Esophagus (tissue), 2 donors: ENCODE measurements at regions not wholly inside any gene's neighbourhood (a gene's known extent, or its start where the extent isn't known, plus 50 kb on each side); places are given as distances from the start of the nearest gene placed in this dataset.

Source experiments
- H3K27ac ChIP-seq, 2 donors: one replicate each; pipeline ENCODE4 v1.5.1; 2013; ENCODE audit warnings: low read depth in 2 of 2, mild to moderate bottlenecking in 2 of 2, inconsistent platforms in 1 of 2, low read length in 1 of 2, moderate library complexity in 1 of 2
- H3K27me3 ChIP-seq, 2 donors: one replicate each; pipeline ENCODE4 v1.6.1; 2013; ENCODE audit warnings: low read length in 2 of 2, control low read depth in 1 of 2, mild to moderate bottlenecking in 1 of 2; ENCODE audit not compliant: insufficient read depth in 2 of 2, control insufficient read depth in 1 of 2
- H3K36me3 ChIP-seq, 2 donors: one replicate each; pipeline ENCODE4 v1.6.1; 2013; ENCODE audit warnings: low read length in 1 of 2; ENCODE audit not compliant: control insufficient read depth in 2 of 2, insufficient read depth in 2 of 2
- H3K4me1 ChIP-seq, 2 donors: one replicate each; pipeline ENCODE4 v1.6.1; 2013; ENCODE audit warnings: low read length in 1 of 2; ENCODE audit not compliant: control insufficient read depth in 2 of 2, insufficient read depth in 2 of 2
- H3K4me3 ChIP-seq, 2 donors: one replicate each; pipeline ENCODE4 v1.5.1; 2013; ENCODE audit warnings: low read length in 2 of 2, mild to moderate bottlenecking in 2 of 2, low read depth in 1 of 2, moderate library complexity in 1 of 2
- H3K9me3 ChIP-seq, 2 donors: one replicate each; pipeline ENCODE4 v1.6.1; 2013; ENCODE audit warnings: mild to moderate bottlenecking in 2 of 2, low read depth in 1 of 2, low read length in 1 of 2, moderate library complexity in 1 of 2; ENCODE audit not compliant: control insufficient read depth in 2 of 2, insufficient read depth in 1 of 2
- WGBS, 2 donors: extraction: QIAGEN DNeasy Blood & Tissue Kit; methylation state at CpG; one replicate each; pipeline ENCODE4 v1.1.7; 2013; 5-methylcytosine and 5-hydroxymethylcytosine counted together
- donor health status: healthy with polysubstance abuse.
- donor health status: Bipolar disorder and iron deficiency.

- Histone ChIP-seq H3K36me3 (no peaks in the 10 kb centered on the region), H3K4me3 (no peak overlapping the region), H3K9me3 (peaks cover 2 to 9% of the 10 kb centered on the region in 2 donors), H3K4me1 (no peaks in the 10 kb centered on the region), H3K27me3 (no peaks in the 10 kb centered on the region), H3K27ac (no peak overlapping the region)
- 83 to 87% methylated on average over 6 of the region's 6 CpGs for WGBS, 2 donors
Measured at GRCh38 chr13:70386919-70387318, 278.7 kb upstream of the KLHL1 start.

DNA sequence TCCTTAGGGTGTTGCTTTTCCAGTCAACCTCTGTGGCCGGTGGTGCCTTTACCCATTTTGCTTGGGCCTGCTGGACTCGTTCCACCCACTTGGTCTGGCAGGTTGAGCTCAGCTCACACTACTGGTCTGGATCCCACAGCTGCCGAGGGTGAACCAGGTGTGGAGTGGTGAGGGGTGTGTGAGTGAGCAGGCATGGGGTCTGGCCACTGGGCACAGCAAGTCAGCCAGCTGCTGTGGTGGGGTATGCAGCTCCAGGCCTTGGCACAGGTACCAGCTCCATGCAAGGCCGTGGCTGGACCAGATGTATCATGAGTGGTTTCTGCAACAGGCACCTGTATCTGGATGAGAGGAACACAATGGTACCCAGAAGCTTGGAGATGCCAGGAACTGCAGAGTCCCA, 277.6 kb upstream of the KLHL1 start:
- no peaks in the 10 kb centered on the region for H3K27me3 ChIP-seq
- H3K27ac ChIP-seq: no peak overlapping the region
- H3K36me3 ChIP-seq: no peaks in the 10 kb centered on the region
- WGBS, 2 donors: 77 to 83% methylated on average over 4 of the region's 4 CpGs
- H3K9me3 ChIP-seq: peaks cover 2 to 9% of the 10 kb centered on the region in 2 donors
- no peak overlapping the region for H3K4me3 ChIP-seq
- no peaks in the 10 kb centered on the region for H3K4me1 ChIP-seq

GRCh38 chr13:70384156-70384555, 275.9 kb upstream of the KLHL1 start:
- H3K4me1 ChIP-seq: no peaks in the 10 kb centered on the region
- 83 to 88% methylated on average over 3 of the region's 3 CpGs for WGBS, 2 donors
- H3K27ac ChIP-seq: no peak overlapping the region
- H3K36me3 ChIP-seq: no peaks in the 10 kb centered on the region
- no peak overlapping the region for H3K4me3 ChIP-seq
- H3K27me3 ChIP-seq: no peaks in the 10 kb centered on the region
- H3K9me3 ChIP-seq: peaks cover 2 to 9% of the 10 kb centered on the region in 2 donors

- Histone ChIP-seq H3K4me1 (no peaks in the 10 kb centered on the region), H3K36me3 (no peaks in the 10 kb centered on the region), H3K27ac (no peak overlapping the region), H3K4me3 (no peak overlapping the region), H3K27me3 (no peaks in the 10 kb centered on the region), H3K9me3 (peaks cover under 1 to 1% of the 10 kb centered on the region in 2 donors)
- 74 to 78% methylated on average over 2 of the region's 2 CpGs for WGBS, 2 donors
Measured at GRCh38 chr13:70380809-70381208, 272.6 kb upstream of the KLHL1 start.

DNA sequence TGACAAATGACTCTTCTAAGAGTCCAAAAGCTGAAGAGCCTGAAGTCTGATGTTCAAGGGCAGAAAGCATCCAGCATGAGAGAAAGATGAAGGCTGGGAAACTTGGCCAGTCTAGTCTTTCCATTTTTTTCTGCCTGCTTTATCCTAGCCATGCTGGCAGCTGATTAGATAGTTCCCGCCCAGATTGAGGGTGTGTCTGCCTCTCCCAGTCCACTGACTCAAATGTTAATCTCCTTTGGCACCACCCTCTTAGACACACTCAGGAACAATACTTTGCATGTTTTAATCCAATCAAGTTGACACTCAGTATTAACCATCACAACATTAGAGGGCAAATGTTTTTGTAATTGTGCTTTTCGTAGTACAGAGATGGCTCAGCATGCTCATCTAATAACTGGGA, 267.5 kb upstream of the KLHL1 start:
- H3K9me3 ChIP-seq: peaks cover 0 to 3% of the 10 kb centered on the region in 2 donors
- H3K36me3 ChIP-seq: no peaks in the 10 kb centered on the region
- H3K4me3 ChIP-seq: no peak overlapping the region
- WGBS, 2 donors: 57 to 62% methylated on average over 2 of the region's 2 CpGs
- H3K27ac ChIP-seq: no peak overlapping the region
- H3K27me3 ChIP-seq: no peaks in the 10 kb centered on the region
- no peaks in the 10 kb centered on the region for H3K4me1 ChIP-seq

DNA sequence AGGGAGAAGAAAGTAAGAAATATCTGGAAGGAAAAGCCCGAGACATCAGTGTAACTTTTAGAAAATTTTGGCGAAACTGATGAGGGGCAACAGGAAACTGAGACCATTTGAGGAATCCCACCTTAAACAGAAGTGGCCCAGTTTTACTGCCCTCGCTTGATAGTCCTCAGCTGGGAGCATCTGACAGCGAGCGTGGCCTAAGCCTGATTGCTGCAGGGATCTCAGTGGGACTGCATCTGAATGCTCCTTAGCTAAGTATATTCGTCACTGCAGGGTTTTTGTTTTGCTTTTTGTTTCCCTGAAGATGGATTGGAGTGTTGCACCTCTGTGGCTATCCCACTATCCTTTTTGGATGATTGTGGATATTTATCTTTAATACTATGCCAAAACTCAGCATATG, 262.7 kb upstream of the KLHL1 start:
- no peak overlapping the region for H3K27ac ChIP-seq
- H3K9me3 ChIP-seq: peaks cover 0 to 3% of the 10 kb centered on the region in 2 donors
- H3K36me3 ChIP-seq: no peaks in the 10 kb centered on the region
- no peaks in the 10 kb centered on the region for H3K4me1 ChIP-seq
- H3K27me3 ChIP-seq: no peaks in the 10 kb centered on the region
- 69 to 71% methylated on average over 6 of the region's 6 CpGs for WGBS, 2 donors
- H3K4me3 ChIP-seq: no peak overlapping the region

DNA sequence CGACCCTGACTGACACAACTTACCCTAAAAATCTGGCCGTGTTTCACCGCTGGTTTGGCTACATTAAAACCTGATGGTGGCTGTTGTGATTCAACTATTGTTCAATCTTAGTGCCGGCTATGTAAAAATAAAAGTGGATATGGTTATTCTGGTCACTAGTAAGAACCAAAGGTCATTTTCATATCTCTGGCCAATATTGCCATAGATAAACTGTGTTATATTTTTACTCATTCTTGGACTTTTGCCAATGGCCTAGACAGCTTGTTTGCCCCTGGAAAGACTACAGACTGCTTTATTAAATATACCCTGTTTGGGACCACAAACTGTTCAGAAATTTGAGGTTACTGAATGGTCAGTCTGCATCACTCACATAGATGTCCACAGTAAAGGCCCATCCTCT, 258.5 kb upstream of the KLHL1 start:
- no peaks in the 10 kb centered on the region for H3K9me3 ChIP-seq
- no peaks in the 10 kb centered on the region for H3K36me3 ChIP-seq
- H3K27me3 ChIP-seq: no peaks in the 10 kb centered on the region
- WGBS, 2 donors: 74 to 82% methylated on average over 4 of the region's 4 CpGs
- H3K4me1 ChIP-seq: no peaks in the 10 kb centered on the region
- H3K4me3 ChIP-seq: no peak overlapping the region
- no peak overlapping the region for H3K27ac ChIP-seq

- Histone ChIP-seq H3K27ac (no peak overlapping the region), H3K4me1 (no peaks in the 10 kb centered on the region), H3K4me3 (no peak overlapping the region), H3K36me3 (no peaks in the 10 kb centered on the region), H3K27me3 (no peaks in the 10 kb centered on the region), H3K9me3 (no peaks in the 10 kb centered on the region)
- 77 to 80% methylated on average over 2 of the region's 2 CpGs for WGBS, 2 donors
Measured at GRCh38 chr13:70363991-70364390, 255.7 kb upstream of the KLHL1 start.

DNA sequence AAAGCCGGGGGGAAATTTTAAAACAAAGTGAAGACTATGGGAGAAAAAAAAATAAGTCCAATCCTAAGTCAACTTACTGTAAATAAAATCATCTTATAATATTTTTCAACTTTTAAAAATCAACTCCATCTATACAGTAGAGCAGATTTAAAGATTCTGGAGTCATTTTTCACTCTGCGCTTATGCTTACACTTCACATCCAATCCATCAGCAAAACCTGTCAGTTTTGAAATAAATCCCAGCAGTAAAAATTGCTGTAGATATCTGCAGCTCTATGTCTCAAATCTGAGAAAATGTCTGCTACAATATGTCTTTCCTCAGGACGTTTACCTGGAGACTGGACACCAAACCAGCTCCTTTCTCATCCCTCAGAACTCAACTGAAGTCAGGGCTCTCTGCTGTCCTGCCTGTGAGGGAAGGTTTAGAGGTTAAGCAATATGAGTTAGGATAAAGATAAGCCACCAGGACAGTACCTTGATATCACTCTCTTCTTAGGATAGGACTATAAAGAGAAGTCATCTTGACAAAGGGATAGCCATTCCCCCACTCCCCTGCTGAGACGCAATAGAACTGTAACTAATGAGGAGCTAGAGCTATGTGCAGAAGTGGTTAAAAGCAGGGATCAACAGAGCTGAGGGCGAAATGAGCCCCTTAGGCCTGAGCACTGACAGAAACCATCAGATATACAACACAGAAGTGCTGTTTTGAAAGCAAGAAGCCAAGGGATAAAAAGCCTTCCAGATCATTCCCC, 254.7 kb upstream of the KLHL1 start:
- 63 to 68% methylated on average over 5 of the region's 5 CpGs for WGBS, 2 donors
- Histone ChIP-seq H3K4me1 (no peaks in the 10 kb centered on the region), H3K27ac (no peak overlapping the region), H3K9me3 (no peaks in the 10 kb centered on the region), H3K36me3 (no peaks in the 10 kb centered on the region), H3K27me3 (no peaks in the 10 kb centered on the region), H3K4me3 (no peak overlapping the region)

DNA sequence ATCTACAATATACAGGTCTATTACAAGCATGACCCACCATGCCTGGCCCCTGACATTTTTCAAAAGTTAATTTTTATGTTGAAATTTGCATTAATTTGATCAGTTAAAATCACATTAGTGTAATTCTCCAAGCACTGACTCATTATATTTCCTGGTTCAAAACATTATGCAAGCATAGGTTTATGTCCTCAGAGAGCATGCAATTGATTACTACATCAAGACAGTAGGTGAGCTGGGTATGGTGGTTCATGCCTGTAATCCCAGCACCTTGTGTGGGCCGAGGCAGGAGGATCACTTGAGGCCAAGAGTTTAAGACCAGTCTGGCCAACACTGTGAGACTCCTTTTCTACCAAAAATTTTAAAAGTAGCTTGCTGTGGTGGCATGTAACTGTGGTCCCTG, 248.8 kb upstream of the KLHL1 start:
- no peaks in the 10 kb centered on the region for H3K27me3 ChIP-seq
- no peak overlapping the region for H3K27ac ChIP-seq
- 45 to 71% methylated on average over 1 of the region's 1 CpG for WGBS, 2 donors
- H3K4me1 ChIP-seq: no peaks in the 10 kb centered on the region
- no peaks in the 10 kb centered on the region for H3K9me3 ChIP-seq
- no peak overlapping the region for H3K4me3 ChIP-seq
- no peaks in the 10 kb centered on the region for H3K36me3 ChIP-seq
